ENCODE measurements at regions not wholly inside any gene's neighbourhood (a gene's known extent, or its start where the extent isn't known, plus 50 kb on each side); places are given as distances from the start of the nearest gene placed in this dataset.
A peak's percentile ranks its signal among the peaks of the same experiment; 100 is the strongest.

- intact Hi-C loops (cut with DNase I; ENCODE audit: low total_unique reads), result no loop called here
- no peak for TF ChIP-seq POLR2A (IDR thresholded peaks at IDR 0.05)
- TF ChIP-seq POLR2AphosphoS5 (IDR thresholded peaks at IDR 0.05), result no peak
- TF ChIP-seq, protein P1, sequence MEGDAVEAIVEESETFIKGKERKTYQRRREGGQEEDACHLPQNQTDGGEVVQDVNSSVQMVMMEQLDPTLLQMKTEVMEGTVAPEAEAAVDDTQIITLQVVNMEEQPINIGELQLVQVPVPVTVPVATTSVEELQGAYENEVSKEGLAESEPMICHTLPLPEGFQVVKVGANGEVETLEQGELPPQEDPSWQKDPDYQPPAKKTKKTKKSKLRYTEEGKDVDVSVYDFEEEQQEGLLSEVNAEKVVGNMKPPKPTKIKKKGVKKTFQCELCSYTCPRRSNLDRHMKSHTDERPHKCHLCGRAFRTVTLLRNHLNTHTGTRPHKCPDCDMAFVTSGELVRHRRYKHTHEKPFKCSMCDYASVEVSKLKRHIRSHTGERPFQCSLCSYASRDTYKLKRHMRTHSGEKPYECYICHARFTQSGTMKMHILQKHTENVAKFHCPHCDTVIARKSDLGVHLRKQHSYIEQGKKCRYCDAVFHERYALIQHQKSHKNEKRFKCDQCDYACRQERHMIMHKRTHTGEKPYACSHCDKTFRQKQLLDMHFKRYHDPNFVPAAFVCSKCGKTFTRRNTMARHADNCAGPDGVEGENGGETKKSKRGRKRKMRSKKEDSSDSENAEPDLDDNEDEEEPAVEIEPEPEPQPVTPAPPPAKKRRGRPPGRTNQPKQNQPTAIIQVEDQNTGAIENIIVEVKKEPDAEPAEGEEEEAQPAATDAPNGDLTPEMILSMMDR (IDR thresholded peaks at IDR 0.05), result no peak
- DNase-seq (ENCODE audit: low spot score in 2 of 2), result no peak
These were observed 58.9 kb upstream of the IRAK1BP1 start for GRCh38 chr6:78808356-78808891.

GRCh38 chr6:78808933-78809332 lies 58.4 kb upstream of the IRAK1BP1 start:
- intact Hi-C loops (cut with DNase I; ENCODE audit: low total_unique reads), result no loop called here
- TF ChIP-seq, protein P1 (IDR thresholded peaks at IDR 0.05), result no peak
- TF ChIP-seq POLR2AphosphoS5 (IDR thresholded peaks at IDR 0.05) (no peak), POLR2A (IDR thresholded peaks at IDR 0.05) (no peak)
- H3K4me1 ChIP-seq, result no peaks in the 10 kb centered on the region
- H3K4me3 ChIP-seq, result no peak overlapping the region
- H3K27me3 ChIP-seq, result no peaks in the 10 kb centered on the region
- H3K36me3 ChIP-seq, result no peaks in the 10 kb centered on the region
- peaks cover 2 to 56% of the 10 kb centered on the region in 2 donors for H3K9me3 ChIP-seq
- DNase-seq (ENCODE audit: low spot score in 2 of 2), result no peak
- H3K27ac ChIP-seq, result no peak overlapping the region

More at GRCh38 chr6:78808356-78808891, 58.9 kb upstream of the IRAK1BP1 start:
- Histone ChIP-seq H3K4me3 (no peak overlapping the region), H3K27ac (no peak overlapping the region), H3K4me1 (no peaks in the 10 kb centered on the region), H3K9me3 (peaks cover 7 to 61% of the 10 kb centered on the region in 2 donors), H3K36me3 (no peaks in the 10 kb centered on the region), H3K27me3 (no peaks in the 10 kb centered on the region)

GRCh38 chr6:78810146-78810545 lies 57.2 kb upstream of the IRAK1BP1 start:
- H3K27me3 ChIP-seq, result no peaks in the 10 kb centered on the region
- TF ChIP-seq POLR2A (IDR thresholded peaks at IDR 0.05) (no peak), POLR2AphosphoS5 (IDR thresholded peaks at IDR 0.05) (no peak)
- TF ChIP-seq, protein P1 (IDR thresholded peaks at IDR 0.05), result peak in 1 of 3 donors; percentile 17
- no peaks in the 10 kb centered on the region for H3K36me3 ChIP-seq
- no peak for DNase-seq (ENCODE audit: low spot score in 2 of 2)
- H3K27ac ChIP-seq, result peak overlapping the region in 1 of 2 donors; percentile 25
- H3K4me3 ChIP-seq, result no peak overlapping the region
- no peaks in the 10 kb centered on the region for H3K4me1 ChIP-seq
- intact Hi-C loops (cut with DNase I; ENCODE audit: low total_unique reads), result no loop called here
- H3K9me3 ChIP-seq, result peaks cover 0 to 46% of the 10 kb centered on the region in 2 donors

DNA sequence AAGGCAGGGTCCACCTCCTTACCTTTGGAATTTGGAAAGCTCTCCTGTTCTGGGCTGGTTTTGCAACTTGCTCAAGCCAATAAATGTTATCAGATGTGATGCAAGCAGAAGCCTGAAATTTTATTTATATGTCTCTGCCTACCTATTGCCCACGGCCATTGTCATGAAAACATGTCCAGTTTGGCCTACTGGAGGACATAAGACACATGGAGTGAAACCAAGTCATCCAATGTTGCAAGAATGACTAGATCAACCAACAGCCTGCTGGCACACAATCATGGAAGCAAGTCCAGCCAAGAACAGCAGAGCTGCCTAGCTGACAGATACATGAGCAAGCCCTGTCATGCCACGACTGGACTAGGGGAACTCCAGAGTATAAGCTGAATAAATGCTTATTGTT lies 56.7 kb upstream of the IRAK1BP1 start:
- Histone ChIP-seq H3K4me3 (no peak overlapping the region), H3K36me3 (no peaks in the 10 kb centered on the region), H3K27me3 (no peaks in the 10 kb centered on the region), H3K4me1 (no peaks in the 10 kb centered on the region), H3K9me3 (peaks cover 0 to 47% of the 10 kb centered on the region in 2 donors), H3K27ac (no peak overlapping the region)
- TF ChIP-seq, protein P1 (IDR thresholded peaks at IDR 0.05), result no peak
- TF ChIP-seq POLR2AphosphoS5 (IDR thresholded peaks at IDR 0.05) (no peak), POLR2A (IDR thresholded peaks at IDR 0.05) (no peak)
- intact Hi-C loops (cut with DNase I; ENCODE audit: low total_unique reads), result no loop called here
- peak; percentile 50 to 70 for DNase-seq (ENCODE audit: low spot score in 2 of 2)

Measured in breast epithelium (tissue), 4 donors.